ENCODE measurements at regions not wholly inside any gene's neighbourhood (a gene's known extent, or its start where the extent isn't known, plus 50 kb on each side); places are given as distances from the start of the nearest gene placed in this dataset.

DNA sequence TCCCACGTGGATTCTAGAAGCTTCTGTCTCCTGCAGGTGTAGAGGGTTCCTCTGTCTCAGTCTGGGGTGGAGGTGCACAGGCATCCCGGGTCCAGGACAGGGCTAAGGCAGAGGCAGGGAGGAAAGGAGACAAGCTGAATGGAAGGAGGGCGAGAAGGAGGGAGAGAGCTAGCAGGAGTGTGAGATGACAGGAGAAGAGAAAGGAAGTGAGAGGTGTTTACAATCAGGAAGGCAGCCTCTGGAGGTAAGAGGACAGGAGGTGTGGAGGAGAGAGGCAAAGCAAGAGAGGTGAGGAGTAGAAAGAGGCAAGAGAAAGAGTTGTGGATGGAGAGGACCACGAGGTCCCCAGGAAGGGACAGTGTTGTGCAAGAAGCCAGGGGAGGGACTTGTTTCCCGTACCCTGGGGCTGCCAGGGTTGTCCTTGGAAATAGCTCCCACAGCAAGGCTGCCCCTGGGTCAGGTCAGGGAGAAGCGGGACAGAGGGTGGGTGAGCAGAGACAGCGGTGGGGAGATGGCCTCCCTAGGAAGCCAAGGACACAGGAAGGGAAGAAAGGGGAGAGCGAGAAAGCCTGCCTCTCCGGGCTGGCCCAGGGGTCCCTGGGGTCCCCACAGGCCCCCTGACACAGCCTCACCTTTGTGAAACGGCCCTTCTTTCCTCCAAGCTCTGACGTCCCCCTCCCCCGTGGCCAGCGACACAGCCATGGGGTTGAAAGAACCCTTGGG is 136.9 kb downstream of the CYP26B1 start:
- intact Hi-C loops (cut with DNase I; ENCODE audit: low total_unique reads): loop anchor here (2.0 kb wide), 1 partner anchor 26 kb away; no protein-coding TSS in a partner anchor
- no peak overlapping the region for H3K4me3 ChIP-seq (ENCODE audit: low read depth, poor library complexity, severe bottlenecking)
- 81 to 88% methylated on average over 12 to 13 of the region's 13 CpGs for whole genome bisulfite sequencing, 2 donors
- TF ChIP-seq, protein P1, sequence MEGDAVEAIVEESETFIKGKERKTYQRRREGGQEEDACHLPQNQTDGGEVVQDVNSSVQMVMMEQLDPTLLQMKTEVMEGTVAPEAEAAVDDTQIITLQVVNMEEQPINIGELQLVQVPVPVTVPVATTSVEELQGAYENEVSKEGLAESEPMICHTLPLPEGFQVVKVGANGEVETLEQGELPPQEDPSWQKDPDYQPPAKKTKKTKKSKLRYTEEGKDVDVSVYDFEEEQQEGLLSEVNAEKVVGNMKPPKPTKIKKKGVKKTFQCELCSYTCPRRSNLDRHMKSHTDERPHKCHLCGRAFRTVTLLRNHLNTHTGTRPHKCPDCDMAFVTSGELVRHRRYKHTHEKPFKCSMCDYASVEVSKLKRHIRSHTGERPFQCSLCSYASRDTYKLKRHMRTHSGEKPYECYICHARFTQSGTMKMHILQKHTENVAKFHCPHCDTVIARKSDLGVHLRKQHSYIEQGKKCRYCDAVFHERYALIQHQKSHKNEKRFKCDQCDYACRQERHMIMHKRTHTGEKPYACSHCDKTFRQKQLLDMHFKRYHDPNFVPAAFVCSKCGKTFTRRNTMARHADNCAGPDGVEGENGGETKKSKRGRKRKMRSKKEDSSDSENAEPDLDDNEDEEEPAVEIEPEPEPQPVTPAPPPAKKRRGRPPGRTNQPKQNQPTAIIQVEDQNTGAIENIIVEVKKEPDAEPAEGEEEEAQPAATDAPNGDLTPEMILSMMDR (IDR thresholded peaks at IDR 0.05): no peak
- no peak for TF ChIP-seq POLR2A (IDR thresholded peaks at IDR 0.05)
- peak; percentile 12 to 68 for DNase-seq (ENCODE audit: low spot score in 2 of 2)

DNA sequence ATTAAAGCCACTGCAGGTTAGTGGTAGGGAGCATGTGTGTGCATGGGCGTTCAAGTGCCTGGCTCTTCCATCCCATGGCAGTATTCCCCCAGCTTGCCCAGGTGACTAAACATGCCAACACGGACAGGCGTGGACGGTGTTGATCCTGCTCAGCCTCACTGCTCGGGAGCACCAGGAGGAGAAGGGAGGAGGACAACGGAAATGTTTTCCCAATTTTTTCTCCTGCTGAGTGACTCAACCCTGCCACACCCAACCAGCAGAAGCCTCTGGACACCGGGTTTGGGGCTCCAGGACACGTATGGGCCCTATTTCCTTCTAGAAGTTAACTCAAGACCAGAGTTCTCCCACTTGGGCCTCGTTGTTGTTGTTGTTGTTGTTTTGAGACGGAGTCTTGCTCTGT is 139.1 kb downstream of the CYP26B1 start:
- intact Hi-C loops (cut with DNase I; ENCODE audit: low total_unique reads): no loop called here
- TF ChIP-seq, protein P1 (IDR thresholded peaks at IDR 0.05): no peak
- no peak for TF ChIP-seq POLR2A (IDR thresholded peaks at IDR 0.05)
- WGBS, 2 donors: 67 to 69% methylated on average over 10 of the region's 10 CpGs
- H3K4me3 ChIP-seq (ENCODE audit: low read depth, poor library complexity, severe bottlenecking): no peak overlapping the region
- DNase-seq (ENCODE audit: low spot score in 2 of 2): peak; percentile 14 to 78

DNA sequence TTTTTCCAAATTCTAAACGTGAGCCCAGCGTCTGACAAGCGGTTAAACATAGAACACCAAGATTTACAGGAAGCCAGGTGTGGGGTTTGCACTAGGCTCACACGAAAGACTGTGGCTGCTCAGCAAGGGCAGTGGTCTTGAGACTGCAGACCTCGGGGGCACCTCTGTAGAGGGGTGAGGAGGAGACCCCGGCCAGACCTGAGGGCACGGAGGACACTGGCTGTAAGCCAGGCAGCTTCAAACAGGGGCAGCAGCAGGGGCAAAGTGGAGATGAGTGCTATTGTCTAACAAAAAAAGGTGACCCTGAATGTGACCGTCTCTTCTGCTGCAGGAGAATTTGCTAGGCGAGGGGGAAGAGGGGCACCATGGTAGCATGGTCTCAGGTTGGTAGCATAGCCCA is 140.3 kb downstream of the CYP26B1 start:
- 82 to 86% methylated on average over 9 of the region's 9 CpGs for WGBS, 2 donors

DNA sequence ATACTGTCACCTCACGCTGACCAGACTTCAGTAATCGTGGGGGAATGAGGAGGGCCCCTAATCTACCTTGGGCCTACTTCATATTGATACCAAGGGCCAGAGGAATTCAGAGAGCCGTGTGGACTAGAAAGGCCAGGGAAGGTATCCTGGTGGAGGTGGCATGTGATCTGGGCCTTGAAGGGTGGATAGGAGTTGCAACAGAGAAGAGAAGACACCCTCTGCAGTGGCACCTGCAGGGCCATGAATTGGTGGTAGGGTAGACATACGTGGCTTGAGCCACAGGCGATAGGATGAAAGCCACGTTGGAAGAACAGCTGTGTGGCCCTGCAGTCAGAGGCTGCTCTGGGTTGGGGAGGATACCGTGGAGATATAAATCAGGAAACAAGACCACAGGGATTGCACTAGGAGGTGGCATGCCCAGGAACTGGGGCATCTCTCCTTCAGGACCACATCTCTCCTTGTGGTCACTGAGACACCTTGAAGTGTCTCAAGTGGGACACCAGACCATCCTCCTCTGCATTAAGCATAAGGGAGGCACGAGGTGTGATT is 141.4 kb downstream of the CYP26B1 start:
- H3K4me3 ChIP-seq (ENCODE audit: low read depth, poor library complexity, severe bottlenecking): no peak overlapping the region
- TF ChIP-seq, protein P1 (IDR thresholded peaks at IDR 0.05): no peak
- TF ChIP-seq POLR2A (IDR thresholded peaks at IDR 0.05): no peak
- intact Hi-C loops (cut with DNase I; ENCODE audit: low total_unique reads): no loop called here
- DNase-seq (ENCODE audit: low spot score in 2 of 2): peak in 1 of 2 donors; percentile 67
- WGBS, 2 donors: 92 to 94% methylated on average over 8 of the region's 8 CpGs

More for the DNA sequence above, 140.3 kb downstream of the CYP26B1 start:
- no peak overlapping the region for H3K4me3 ChIP-seq (ENCODE audit: low read depth, poor library complexity, severe bottlenecking)
- DNase-seq (ENCODE audit: low spot score in 2 of 2): peak in 1 of 2 donors; percentile 73
- intact Hi-C loops (cut with DNase I; ENCODE audit: low total_unique reads): no loop called here
- no peak for TF ChIP-seq POLR2A (IDR thresholded peaks at IDR 0.05)
- TF ChIP-seq, protein P1 (IDR thresholded peaks at IDR 0.05): no peak

DNA sequence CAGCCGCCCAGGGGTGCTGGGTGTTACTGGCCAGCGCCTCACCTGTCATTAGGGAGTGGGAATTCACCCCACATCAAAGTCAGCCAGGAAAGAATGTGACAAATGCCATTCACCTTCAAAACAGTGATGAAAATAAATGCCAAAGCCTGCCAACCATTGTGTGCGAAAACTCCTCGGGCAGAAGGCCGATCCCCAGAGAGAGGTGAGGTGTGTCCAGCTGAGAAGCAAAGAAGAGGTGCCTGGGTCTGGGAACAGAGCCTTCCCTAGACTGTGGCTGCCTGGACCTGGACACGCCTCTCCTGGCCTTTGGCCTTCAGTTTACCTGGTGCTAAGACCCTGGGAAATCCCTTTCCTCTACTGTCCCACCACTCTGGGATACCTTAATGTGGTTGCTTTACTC is 142.7 kb downstream of the CYP26B1 start:
- intact Hi-C loops (cut with DNase I; ENCODE audit: low total_unique reads): no loop called here
- DNase-seq (ENCODE audit: low spot score in 2 of 2): peak in 1 of 2 donors; percentile 50
- TF ChIP-seq, protein P1 (IDR thresholded peaks at IDR 0.05): no peak
- TF ChIP-seq POLR2A (IDR thresholded peaks at IDR 0.05): no peak
- no peak overlapping the region for H3K4me3 ChIP-seq (ENCODE audit: low read depth, poor library complexity, severe bottlenecking)
- WGBS, 2 donors: 68 to 81% methylated on average over 6 of the region's 6 CpGs
